Panc1 (cell line): ENCODE measurements at regions not wholly inside any gene's neighbourhood (a gene's known extent, or its start where the extent isn't known, plus 50 kb on each side); places are given as distances from the start of the nearest gene placed in this dataset.

Experiments
- ATAC-seq: fragments of 200-7000 bp; cut with Tn5 transposase; 2 replicates; pipeline ENCODE4 v1.9.1; 2020; ENCODE audit warnings: mild to moderate bottlenecking, moderate library complexity
- BruUV-seq: library from RNA; stranded (reverse); fragments of 400-500 nt; replicated peaks from 2 replicates; lab custom pipeline; 2021; lab: Mats Ljungman, UMichigan
- CTCF ChIA-PET: fragments of 300-600 bp; sonication (Branson Sonifier 250); formaldehyde crosslinking; loops from one replicate; lab custom pipeline; 2022; ENCODE audit warnings: antibody characterized with exemption; lab: Charles Lee
- POLR2A ChIA-PET: fragments of 300-600 bp; sonication (Branson Sonifier 250); formaldehyde crosslinking; loops from one replicate; lab custom pipeline; 2022; ENCODE audit warnings: antibody characterized with exemption; lab: Charles Lee
- DNase-seq: peaks from one replicate; pipeline ENCODE4 v3.0.0-alpha.2; 2010; ENCODE audit warnings: low read depth, low spot score
- H3K27ac ChIP-seq: 2 replicates; pipeline ENCODE4 v1.5.1; 2011; ENCODE audit warnings: mild to moderate bottlenecking, low read length, inconsistent platforms
- H3K27me3 ChIP-seq: fragments of 200-500 bp; sonication (Bioruptor generic); 2 replicates; pipeline ENCODE4 v1.6.0; 2014; ENCODE audit warnings: low read length, inconsistent platforms; ENCODE audit not compliant: control insufficient read depth, insufficient read depth
- H3K36me3 ChIP-seq: fragments of 200-500 bp; sonication (Bioruptor generic); 2 replicates; pipeline ENCODE4 v1.5.1; 2014; ENCODE audit warnings: inconsistent platforms, mild to moderate bottlenecking, low read length, moderate library complexity; ENCODE audit not compliant: control insufficient read depth, insufficient read depth
- H3K4me1 ChIP-seq: 2 replicates; pipeline ENCODE4 v1.5.1; 2011; ENCODE audit warnings: inconsistent platforms, mild to moderate bottlenecking, low read length, moderate library complexity; ENCODE audit not compliant: control insufficient read depth, insufficient read depth
- H3K4me3 ChIP-seq, 2 experiments: 2 replicates each; pipeline ENCODE4 v1.5.1; 2011 to 2012; ENCODE audit warnings: low read depth in 2 of 2, low read length in 2 of 2, mild to moderate bottlenecking in 2 of 2, inconsistent platforms in 1 of 2, moderate library complexity in 1 of 2
- H3K9me3 ChIP-seq: fragments of 200-500 bp; sonication (Bioruptor generic); 2 replicates; pipeline ENCODE4 v1.5.1; 2014; ENCODE audit warnings: low read depth, mild to moderate bottlenecking, inconsistent platforms, low read length, moderate library complexity; ENCODE audit not compliant: control insufficient read depth, insufficient read depth
- CTCF ChIP-seq: fragments of 450-650 bp; IDR thresholded peaks from 2 replicates; pipeline ENCODE4 v1.5.1; 2017; ENCODE audit warnings: mild to moderate bottlenecking
- POLR2AphosphoS5 ChIP-seq: IDR thresholded peaks from 2 replicates; pipeline ENCODE4 v1.6.1; 2012; ENCODE audit warnings: mild to moderate bottlenecking, low read depth, low read length, moderate library complexity
- REST ChIP-seq, 2 experiments: IDR thresholded peaks; 2 replicates each; pipeline ENCODE4 v1.6.1; 2011 to 2012; ENCODE audit warnings: low read depth in 2 of 2, control low read depth in 1 of 2, low read length in 1 of 2, mild to moderate bottlenecking in 1 of 2, moderate library complexity in 1 of 2; ENCODE audit not compliant: insufficient read depth in 1 of 2
- SIN3A ChIP-seq: IDR thresholded peaks from 2 replicates; pipeline ENCODE4 v1.6.1; 2012; ENCODE audit warnings: low read depth, mild to moderate bottlenecking, low read length, moderate library complexity, borderline replicate concordance; ENCODE audit not compliant: insufficient read depth
- TCF7L2 ChIP-seq: IDR thresholded peaks from 2 replicates; pipeline ENCODE4 v1.6.1; 2011; ENCODE audit warnings: mild to moderate bottlenecking, low read depth, low read length, inconsistent platforms
- in situ Hi-C: cut with HindIII; loops from 2 replicates; pipeline ENCODE4 v1.10.0; 2016; ENCODE audit warnings: low sequenced_read_pairs, low pct_unique_long_range_greater_than_20kb
- intact Hi-C: fragments of 100-400 bp; cut with micrococcal nuclease; formaldehyde crosslinking; loops from one replicate; pipeline ENCODE4 v1.10.0; 2022; ENCODE audit not compliant: unreplicated experiment

- DNase-seq (no peak), ATAC-seq (no peak)
- Histone ChIP-seq H3K9me3 (no peaks in the 10 kb centered on the region), H3K36me3 (no peaks in the 10 kb centered on the region), H3K27ac (no peak overlapping the region), H3K4me3 (no peak overlapping the region), H3K27me3 (no peaks in the 10 kb centered on the region), H3K4me1 (no peaks in the 10 kb centered on the region)
- intact Hi-C loops (no loop called here), in situ Hi-C loops (no loop called here)
- TF ChIP-seq POLR2AphosphoS5 = no peak
- CTCF ChIA-PET = no interaction called here
- POLR2A ChIA-PET = no interaction called here
- no TSS peak for BruUV-seq
These were observed 71.6 kb upstream of the SHANK2 start for GRCh38 chr11:71323876-71324526.

- DNase-seq (no peak), ATAC-seq (no peak)
- no TSS peak for BruUV-seq
- ChIA-PET POLR2A (no interaction called here), CTCF (no interaction called here)
- H3K36me3 ChIP-seq = no peaks in the 10 kb centered on the region
- no peak overlapping the region for H3K27ac ChIP-seq
- H3K27me3 ChIP-seq = no peaks in the 10 kb centered on the region
- intact Hi-C loops = no loop called here
- in situ Hi-C loops = no loop called here
- no peak overlapping the region for H3K4me3 ChIP-seq
- no peaks in the 10 kb centered on the region for H3K9me3 ChIP-seq
- TF ChIP-seq SIN3A (no peak), REST (IDR thresholded peaks at IDR 0.05; ENCODE audit: insufficient read depth in 1 of 2, low read depth in 2 of 2, low read length in 1 of 2) (no peak), TCF7L2 (no peak), POLR2AphosphoS5 (no peak), CTCF (no peak)
- no peaks in the 10 kb centered on the region for H3K4me1 ChIP-seq
These were observed 70.6 kb upstream of the SHANK2 start for GRCh38 chr11:71322861-71323582.

- Histone ChIP-seq H3K9me3 (0 out of 2 replicates have a peak, but pooled peaks cover 3% of the 10 kb centered on the region), H3K27ac (no peak overlapping the region), H3K27me3 (no peaks in the 10 kb centered on the region), H3K36me3 (no peaks in the 10 kb centered on the region), H3K4me3 (no peak overlapping the region), H3K4me1 (no peaks in the 10 kb centered on the region)
- DNase-seq = no peak
- no TSS peak for BruUV-seq
- POLR2A ChIA-PET = no interaction called here
- no peak for ATAC-seq
- TF ChIP-seq CTCF (no peak), POLR2AphosphoS5 (no peak), TCF7L2 (no peak), SIN3A (no peak), REST (IDR thresholded peaks at IDR 0.05; ENCODE audit: insufficient read depth in 1 of 2, low read depth in 2 of 2, low read length in 1 of 2) (no peak)
- intact Hi-C loops = no loop called here
- in situ Hi-C loops = no loop called here
- CTCF ChIA-PET = no interaction called here
These were observed 69.9 kb upstream of the SHANK2 start for GRCh38 chr11:71322192-71322735.
